ENCODE measurements at regions not wholly inside any gene's neighbourhood (a gene's known extent, or its start where the extent isn't known, plus 50 kb on each side); places are given as distances from the start of the nearest gene placed in this dataset.

- intact Hi-C loops (cut with micrococcal nuclease) = no loop called here
These were observed 1349.6 kb upstream of the C9orf72 start for GRCh38 chr9:28922891-28923290.

GRCh38 chr9:28923351-28923750 is 1350.1 kb upstream of the C9orf72 start:
- Mint-ChIP-seq H3K36me3 (no peaks in the 10 kb centered on the region), H3K4me1 (no peaks in the 10 kb centered on the region), H3K27me3 (no peaks in the 10 kb centered on the region), H3K9me3 (peaks cover 0 to 9% (median 0%) of the 10 kb centered on the region in 8 donors), H3K27ac (no peak overlapping the region), H3K4me3 (no peak overlapping the region)
- POLR2A ChIA-PET (ENCODE audit: partially characterized antibody) = no interaction called here
- intact Hi-C loops (cut with micrococcal nuclease) = no loop called here
- DNase-seq = no peak
- Histone ChIP-seq H3K4me1 (ENCODE audit: insufficient read depth, low read length) (no peaks in the 10 kb centered on the region), H3K27ac (ENCODE audit: low read depth, low read length) (no peak overlapping the region), H3K27me3 (ENCODE audit: insufficient read depth, low read length) (no peaks in the 10 kb centered on the region), H3K36me3 (ENCODE audit: insufficient read depth, low read length) (no peaks in the 10 kb centered on the region), H3K4me3 (ENCODE audit: low read length in 2 of 2) (no peak overlapping the region), H3K9me3 (ENCODE audit: control insufficient read depth in 1 of 2, low read length in 2 of 2) (no peaks in the 10 kb centered on the region)
- CTCF ChIA-PET (ENCODE audit: partially characterized antibody) = no interaction called here

More at GRCh38 chr9:28922891-28923290, 1349.6 kb upstream of the C9orf72 start:
- H3K4me3 ChIP-seq (ENCODE audit: low read length in 2 of 2) = no peak overlapping the region
- H3K9me3 ChIP-seq (ENCODE audit: control insufficient read depth in 1 of 2, low read length in 2 of 2) = no peaks in the 10 kb centered on the region
- no peaks in the 10 kb centered on the region for H3K4me1 ChIP-seq (ENCODE audit: insufficient read depth, low read length)
- no peak for DNase-seq
- Mint-ChIP-seq H3K4me3 (no peak overlapping the region), H3K4me1 (no peaks in the 10 kb centered on the region), H3K9me3 (peaks cover 0 to 9% (median 1%) of the 10 kb centered on the region in 8 donors), H3K36me3 (no peaks in the 10 kb centered on the region), H3K27me3 (no peaks in the 10 kb centered on the region), H3K27ac (no peak overlapping the region)
- no peaks in the 10 kb centered on the region for H3K27me3 ChIP-seq (ENCODE audit: insufficient read depth, low read length)
- no peak overlapping the region for H3K27ac ChIP-seq (ENCODE audit: low read depth, low read length)
- CTCF ChIA-PET (ENCODE audit: partially characterized antibody) = no interaction called here
- H3K36me3 ChIP-seq (ENCODE audit: insufficient read depth, low read length) = no peaks in the 10 kb centered on the region
- POLR2A ChIA-PET (ENCODE audit: partially characterized antibody) = no interaction called here

GRCh38 chr9:28925157-28925556 is 1351.9 kb upstream of the C9orf72 start:
- Histone ChIP-seq H3K36me3 (ENCODE audit: insufficient read depth, low read length) (no peaks in the 10 kb centered on the region), H3K4me3 (ENCODE audit: low read length in 2 of 2) (no peak overlapping the region), H3K4me1 (ENCODE audit: insufficient read depth, low read length) (no peaks in the 10 kb centered on the region), H3K27ac (ENCODE audit: low read depth, low read length) (no peak overlapping the region), H3K9me3 (ENCODE audit: control insufficient read depth in 1 of 2, low read length in 2 of 2) (no peaks in the 10 kb centered on the region), H3K27me3 (ENCODE audit: insufficient read depth, low read length) (no peaks in the 10 kb centered on the region)
- H3K9me3 Mint-ChIP-seq = peaks cover 0 to 4% (median 0%) of the 10 kb centered on the region in 8 donors
- no peaks in the 10 kb centered on the region for H3K36me3 Mint-ChIP-seq
- POLR2A ChIA-PET (ENCODE audit: partially characterized antibody) = no interaction called here
- no peak overlapping the region for H3K27ac Mint-ChIP-seq
- intact Hi-C loops (cut with micrococcal nuclease) = no loop called here
- no peaks in the 10 kb centered on the region for H3K4me1 Mint-ChIP-seq
- DNase-seq = no peak
- H3K4me3 Mint-ChIP-seq = no peak overlapping the region
- H3K27me3 Mint-ChIP-seq = no peaks in the 10 kb centered on the region
- CTCF ChIA-PET (ENCODE audit: partially characterized antibody) = no interaction called here

GRCh38 chr9:28926306-28926705 is 1353.0 kb upstream of the C9orf72 start:
- Histone ChIP-seq H3K4me1 (ENCODE audit: insufficient read depth, low read length) (no peaks in the 10 kb centered on the region), H3K27ac (ENCODE audit: low read depth, low read length) (no peak overlapping the region), H3K9me3 (ENCODE audit: control insufficient read depth in 1 of 2, low read length in 2 of 2) (no peaks in the 10 kb centered on the region), H3K4me3 (ENCODE audit: low read length in 2 of 2) (no peak overlapping the region), H3K36me3 (ENCODE audit: insufficient read depth, low read length) (no peaks in the 10 kb centered on the region), H3K27me3 (ENCODE audit: insufficient read depth, low read length) (no peaks in the 10 kb centered on the region)
- Mint-ChIP-seq H3K36me3 (no peaks in the 10 kb centered on the region), H3K4me1 (no peaks in the 10 kb centered on the region), H3K27me3 (no peaks in the 10 kb centered on the region), H3K9me3 (peaks cover 0 to 6% (median under 1%) of the 10 kb centered on the region in 8 donors), H3K4me3 (no peak overlapping the region), H3K27ac (no peak overlapping the region)
- ChIA-PET CTCF (ENCODE audit: partially characterized antibody) (no interaction called here), POLR2A (ENCODE audit: partially characterized antibody) (no interaction called here)
- DNase-seq = no peak
- intact Hi-C loops (cut with micrococcal nuclease) = no loop called here

GRCh38 chr9:28927691-28928090 is 1354.4 kb upstream of the C9orf72 start:
- Histone ChIP-seq H3K27ac (ENCODE audit: low read depth, low read length) (no peak overlapping the region), H3K27me3 (ENCODE audit: insufficient read depth, low read length) (no peaks in the 10 kb centered on the region), H3K36me3 (ENCODE audit: insufficient read depth, low read length) (no peaks in the 10 kb centered on the region), H3K4me3 (ENCODE audit: low read length in 2 of 2) (no peak overlapping the region), H3K4me1 (ENCODE audit: insufficient read depth, low read length) (no peaks in the 10 kb centered on the region), H3K9me3 (ENCODE audit: control insufficient read depth in 1 of 2, low read length in 2 of 2) (no peaks in the 10 kb centered on the region)
- POLR2A ChIA-PET (ENCODE audit: partially characterized antibody) = no interaction called here
- CTCF ChIA-PET (ENCODE audit: partially characterized antibody) = no interaction called here
- Mint-ChIP-seq H3K9me3 (peaks cover 0 to 10% (median under 1%) of the 10 kb centered on the region in 8 donors), H3K36me3 (no peaks in the 10 kb centered on the region), H3K4me3 (no peak overlapping the region), H3K4me1 (no peaks in the 10 kb centered on the region), H3K27ac (no peak overlapping the region), H3K27me3 (peaks cover 0 to 2% of the 10 kb centered on the region in 2 donors)
- intact Hi-C loops (cut with micrococcal nuclease) = no loop called here
- no peak for DNase-seq

GRCh38 chr9:28929433-28929832 is 1356.2 kb upstream of the C9orf72 start:
- CTCF ChIA-PET (ENCODE audit: partially characterized antibody) = no interaction called here
- peaks cover 0 to 8% (median 1%) of the 10 kb centered on the region in 8 donors for H3K9me3 Mint-ChIP-seq

GRCh38 chr9:28930766-28931165 is 1357.5 kb upstream of the C9orf72 start:
- Histone ChIP-seq H3K27me3 (ENCODE audit: insufficient read depth, low read length) (no peaks in the 10 kb centered on the region), H3K4me3 (ENCODE audit: low read length in 2 of 2) (no peak overlapping the region), H3K9me3 (ENCODE audit: control insufficient read depth in 1 of 2, low read length in 2 of 2) (no peaks in the 10 kb centered on the region), H3K36me3 (ENCODE audit: insufficient read depth, low read length) (no peaks in the 10 kb centered on the region), H3K27ac (ENCODE audit: low read depth, low read length) (no peak overlapping the region), H3K4me1 (ENCODE audit: insufficient read depth, low read length) (no peaks in the 10 kb centered on the region)
- ChIA-PET CTCF (ENCODE audit: partially characterized antibody) (no interaction called here), POLR2A (ENCODE audit: partially characterized antibody) (no interaction called here)
- Mint-ChIP-seq H3K4me1 (no peaks in the 10 kb centered on the region), H3K27me3 (peaks cover 0 to 2% of the 10 kb centered on the region in 2 donors), H3K9me3 (peaks cover 0 to 8% (median 1%) of the 10 kb centered on the region in 8 donors), H3K36me3 (no peaks in the 10 kb centered on the region), H3K4me3 (no peak overlapping the region), H3K27ac (no peak overlapping the region)
- intact Hi-C loops (cut with micrococcal nuclease) = no loop called here
- DNase-seq = no peak

More at GRCh38 chr9:28929433-28929832, 1356.2 kb upstream of the C9orf72 start:
- H3K4me1 ChIP-seq (ENCODE audit: insufficient read depth, low read length) = no peaks in the 10 kb centered on the region
- no peaks in the 10 kb centered on the region for H3K36me3 ChIP-seq (ENCODE audit: insufficient read depth, low read length)
- intact Hi-C loops (cut with micrococcal nuclease) = no loop called here
- H3K36me3 Mint-ChIP-seq = no peaks in the 10 kb centered on the region
- no peak overlapping the region for H3K27ac Mint-ChIP-seq
- no peaks in the 10 kb centered on the region for H3K9me3 ChIP-seq (ENCODE audit: control insufficient read depth in 1 of 2, low read length in 2 of 2)
- POLR2A ChIA-PET (ENCODE audit: partially characterized antibody) = no interaction called here
- H3K4me1 Mint-ChIP-seq = no peaks in the 10 kb centered on the region
- no peak overlapping the region for H3K4me3 Mint-ChIP-seq
- H3K27ac ChIP-seq (ENCODE audit: low read depth, low read length) = no peak overlapping the region
- H3K27me3 Mint-ChIP-seq = peaks cover 0 to 2% of the 10 kb centered on the region in 2 donors
- H3K4me3 ChIP-seq (ENCODE audit: low read length in 2 of 2) = no peak overlapping the region
- DNase-seq = no peak
- no peaks in the 10 kb centered on the region for H3K27me3 ChIP-seq (ENCODE audit: insufficient read depth, low read length)

GRCh38 chr9:28934111-28934510 is 1360.8 kb upstream of the C9orf72 start:
- H3K27ac ChIP-seq (ENCODE audit: low read depth, low read length) = no peak overlapping the region
- ChIA-PET POLR2A (ENCODE audit: partially characterized antibody) (no interaction called here), CTCF (ENCODE audit: partially characterized antibody) (no interaction called here)
- H3K27me3 ChIP-seq (ENCODE audit: insufficient read depth, low read length) = no peaks in the 10 kb centered on the region
- Mint-ChIP-seq H3K4me3 (no peak overlapping the region), H3K9me3 (peaks cover 0 to 10% (median 1%) of the 10 kb centered on the region in 8 donors), H3K4me1 (no peaks in the 10 kb centered on the region), H3K36me3 (no peaks in the 10 kb centered on the region), H3K27ac (no peak overlapping the region), H3K27me3 (peaks cover 0 to 2% of the 10 kb centered on the region in 2 donors)
- H3K4me1 ChIP-seq (ENCODE audit: insufficient read depth, low read length) = no peaks in the 10 kb centered on the region
- intact Hi-C loops (cut with micrococcal nuclease) = no loop called here
- no peaks in the 10 kb centered on the region for H3K9me3 ChIP-seq (ENCODE audit: control insufficient read depth in 1 of 2, low read length in 2 of 2)
- no peak overlapping the region for H3K4me3 ChIP-seq (ENCODE audit: low read length in 2 of 2)
- H3K36me3 ChIP-seq (ENCODE audit: insufficient read depth, low read length) = no peaks in the 10 kb centered on the region
- no peak for DNase-seq

Data from CD4-positive, alpha-beta memory T cell (primary cell).